ENCODE measurements at regions not wholly inside any gene's neighbourhood (a gene's known extent, or its start where the extent isn't known, plus 50 kb on each side); places are given as distances from the start of the nearest gene placed in this dataset.

DNA sequence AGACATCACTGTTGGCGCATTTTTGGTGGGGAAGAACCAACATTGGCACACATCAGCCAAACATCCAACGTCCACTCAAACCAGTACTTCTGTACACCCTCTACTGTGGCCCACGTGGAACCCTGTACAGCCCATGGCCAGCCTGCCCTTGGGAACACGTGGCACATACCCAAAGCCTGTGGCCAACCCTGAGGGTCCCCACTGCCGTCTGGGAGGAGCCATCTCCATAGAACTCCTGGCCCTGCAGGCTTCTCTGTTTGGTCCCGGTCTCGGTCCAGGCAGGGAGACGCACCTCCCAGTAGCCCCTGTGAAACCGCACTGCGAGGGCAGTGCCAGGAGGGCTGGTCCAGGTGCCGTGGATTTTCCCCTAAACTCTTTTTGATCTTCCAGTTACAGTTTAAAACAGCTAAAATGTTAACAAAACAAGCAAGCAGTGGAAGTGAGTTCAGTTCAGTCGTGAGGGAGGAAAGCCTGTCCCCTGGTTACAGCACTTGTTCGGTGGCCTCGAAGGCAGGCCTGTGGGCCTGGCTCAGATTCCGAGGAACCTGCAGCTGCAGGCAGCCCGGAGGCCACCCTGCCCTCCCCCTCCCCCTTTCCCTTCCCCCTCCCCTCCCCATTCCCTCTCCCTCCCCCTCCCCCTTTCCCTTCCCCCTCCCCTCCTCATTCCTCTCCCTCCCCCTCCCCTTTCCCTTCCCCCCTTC is 233.7 kb downstream of the DLL1 start:
- TF ChIP-seq, protein P1, sequence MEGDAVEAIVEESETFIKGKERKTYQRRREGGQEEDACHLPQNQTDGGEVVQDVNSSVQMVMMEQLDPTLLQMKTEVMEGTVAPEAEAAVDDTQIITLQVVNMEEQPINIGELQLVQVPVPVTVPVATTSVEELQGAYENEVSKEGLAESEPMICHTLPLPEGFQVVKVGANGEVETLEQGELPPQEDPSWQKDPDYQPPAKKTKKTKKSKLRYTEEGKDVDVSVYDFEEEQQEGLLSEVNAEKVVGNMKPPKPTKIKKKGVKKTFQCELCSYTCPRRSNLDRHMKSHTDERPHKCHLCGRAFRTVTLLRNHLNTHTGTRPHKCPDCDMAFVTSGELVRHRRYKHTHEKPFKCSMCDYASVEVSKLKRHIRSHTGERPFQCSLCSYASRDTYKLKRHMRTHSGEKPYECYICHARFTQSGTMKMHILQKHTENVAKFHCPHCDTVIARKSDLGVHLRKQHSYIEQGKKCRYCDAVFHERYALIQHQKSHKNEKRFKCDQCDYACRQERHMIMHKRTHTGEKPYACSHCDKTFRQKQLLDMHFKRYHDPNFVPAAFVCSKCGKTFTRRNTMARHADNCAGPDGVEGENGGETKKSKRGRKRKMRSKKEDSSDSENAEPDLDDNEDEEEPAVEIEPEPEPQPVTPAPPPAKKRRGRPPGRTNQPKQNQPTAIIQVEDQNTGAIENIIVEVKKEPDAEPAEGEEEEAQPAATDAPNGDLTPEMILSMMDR (IDR thresholded peaks at IDR 0.05), result no peak
- TF ChIP-seq POLR2A (IDR thresholded peaks at IDR 0.05), result no peak

All from body of pancreas (tissue), 4 donors.